ENCODE measurements at regions not wholly inside any gene's neighbourhood (a gene's known extent, or its start where the extent isn't known, plus 50 kb on each side); places are given as distances from the start of the nearest gene placed in this dataset.

DNA sequence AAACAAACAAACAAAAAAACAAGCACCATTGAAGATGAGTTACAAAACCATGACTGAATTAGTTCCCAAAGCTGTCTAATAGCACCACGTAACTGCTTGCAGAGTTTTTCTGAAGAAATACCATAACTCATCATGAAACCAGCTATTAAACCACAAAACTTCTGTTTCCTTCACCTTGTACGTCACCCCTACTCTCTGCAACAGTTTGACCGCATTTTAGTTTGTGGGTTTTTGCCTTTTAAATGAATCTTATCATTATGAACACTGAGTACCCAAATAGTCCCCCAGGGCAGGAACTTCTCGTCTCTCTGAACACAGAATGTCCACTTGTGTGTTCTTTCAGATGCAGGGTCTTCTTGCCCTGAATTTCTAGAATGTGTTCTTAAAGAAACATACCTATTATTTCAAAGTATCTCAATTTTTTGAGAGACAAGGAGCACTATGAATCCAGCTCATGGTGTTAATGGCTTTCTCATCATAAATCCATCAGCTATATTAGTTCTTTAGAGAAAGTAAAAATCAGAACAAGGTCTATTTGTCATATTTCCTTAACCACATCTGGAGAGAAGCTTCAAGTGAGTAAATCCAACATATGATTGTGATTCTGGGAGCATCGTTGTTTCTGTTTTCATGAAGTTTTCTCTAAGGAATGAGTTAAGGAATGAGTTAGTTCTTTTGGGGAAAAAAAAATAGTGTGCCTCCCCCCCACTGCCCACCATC is 210.6 kb downstream of the AUH start:
- TF ChIP-seq POLR2A (IDR thresholded peaks at IDR 0.05) (no peak), CTCF (IDR thresholded peaks at IDR 0.05) (no peak)

Measured in ovary (tissue), 3 donors.